Transverse colon (tissue), 4 donors: ENCODE measurements at regions not wholly inside any gene's neighbourhood (a gene's known extent, or its start where the extent isn't known, plus 50 kb on each side); places are given as distances from the start of the nearest gene placed in this dataset.

Experiments
- DNase-seq: peaks from one replicate; pipeline ENCODE4 v3.0.0-alpha.2; 2019
- H3K27ac ChIP-seq, 4 donors: fragments of 200-600 bp; sonication (generic); 2 replicates each; pipeline ENCODE4 v1.5.1; 2016 to 2018; ENCODE audit warnings: inconsistent platforms in 4 of 4
- H3K27me3 ChIP-seq: fragments of 200-600 bp; sonication (generic); 2 replicates; pipeline ENCODE4 v1.5.1; 2017; ENCODE audit warnings: inconsistent platforms
- H3K36me3 ChIP-seq, 4 donors: fragments of 200-600 bp; sonication (generic); 2 replicates each; pipeline ENCODE4 v1.5.1; 2017 to 2019; ENCODE audit warnings: inconsistent platforms in 4 of 4
- H3K4me1 ChIP-seq, 4 donors: fragments of 200-600 bp; sonication (generic); 2 replicates each; pipeline ENCODE4 v1.5.1; 2017 to 2020; ENCODE audit warnings: inconsistent platforms in 4 of 4
- H3K4me3 ChIP-seq, 4 donors: fragments of 200-600 bp; sonication (generic); 1 replicate in 1 of 4; 2 replicates in 3 of 4; pipeline versions ENCODE4 v1.5.1 to v1.6.1; 2017 to 2019; ENCODE audit warnings: inconsistent platforms in 4 of 4
- H3K9me3 ChIP-seq, 2 donors: fragments of 200-600 bp; sonication (generic); 2 replicates each; pipeline ENCODE4 v1.5.1; 2017 to 2019; ENCODE audit warnings: inconsistent platforms in 2 of 2
- CTCF ChIP-seq, 5 experiments: fragments of 200-600 bp in 3 of 5; fragments of 450-650 bp in 2 of 5; sonication (generic) in 3 of 5; IDR thresholded peaks; 1 replicate in 2 of 5; 2 replicates in 3 of 5; pipeline ENCODE4 v1.5.1; 2016 to 2017; ENCODE audit warnings: antibody characterized with exemption in 5 of 5, inconsistent platforms in 3 of 5, mild to moderate bottlenecking in 2 of 5, moderate library complexity in 1 of 5
- EP300 ChIP-seq: sonication (generic); formaldehyde crosslinking; IDR thresholded peaks from one replicate; pipeline ENCODE4 v1.6.1; 2017; ENCODE audit warnings: antibody characterized with exemption, low read depth
- POLR2A ChIP-seq: fragments of 450-650 bp; IDR thresholded peaks from one replicate; pipeline ENCODE4 v1.6.1; 2016; ENCODE audit warnings: antibody characterized with exemption, mild to moderate bottlenecking, moderate library complexity
- POLR2AphosphoS5 ChIP-seq, 3 donors: sonication (generic); formaldehyde crosslinking; IDR thresholded peaks; one replicate each; pipeline ENCODE4 v1.6.1; 2016; ENCODE audit warnings: antibody characterized with exemption in 3 of 3
- WGBS, 2 donors: methylation state at CpG; one replicate each; pipeline ENCODE4 v1.1.5; 2018; ENCODE audit warnings: low coverage in 1 of 2; 5-methylcytosine and 5-hydroxymethylcytosine counted together
- in situ Hi-C, 4 donors: fragments of 200-750 bp; cut with MboI; loops; one replicate each; pipeline versions ENCODE4 v1.15.0 to v1.15.1; 2017; ENCODE audit warnings: low sequenced_read_pairs in 3 of 4, low pct_ligation_motif_present in 1 of 4, low pct_unique_long_range_greater_than_20kb in 1 of 4
- intact Hi-C: fragments of 100-400 bp; cut with DNase I; formaldehyde crosslinking; loops from one replicate; pipeline ENCODE4 v1.15.1; 2023; ENCODE audit warnings: low total_unique reads

- intact Hi-C loops, result no loop called here
- Histone ChIP-seq H3K27me3 (no peaks in the 10 kb centered on the region), H3K4me1 (no peaks in the 10 kb centered on the region), H3K36me3 (no peaks in the 10 kb centered on the region), H3K27ac (no peak overlapping the region), H3K4me3 (no peak overlapping the region), H3K9me3 (no peaks in the 10 kb centered on the region)
- 35 to 59% methylated on average over 3 to 5 of the region's 5 CpGs for WGBS, 2 donors
- TF ChIP-seq CTCF (IDR thresholded peaks at IDR 0.05), result no peak
- TF ChIP-seq EP300, result no peak
- no peak for TF ChIP-seq POLR2AphosphoS5 (IDR thresholded peaks at IDR 0.05)
- TF ChIP-seq POLR2A, result no peak
- no peak for DNase-seq
- in situ Hi-C loops, result no loop called here
Measured at GRCh38 chr16:8179615-8180014, 410.7 kb downstream of the TMEM114 start.

GRCh38 chr16:8178271-8178670 lies 412.0 kb downstream of the TMEM114 start:
- H3K4me3 ChIP-seq, result no peak overlapping the region
- H3K9me3 ChIP-seq, result no peaks in the 10 kb centered on the region
- H3K36me3 ChIP-seq, result no peaks in the 10 kb centered on the region
- no peaks in the 10 kb centered on the region for H3K4me1 ChIP-seq
- no peak for TF ChIP-seq POLR2A
- no peak for TF ChIP-seq POLR2AphosphoS5 (IDR thresholded peaks at IDR 0.05)
- no peak for TF ChIP-seq CTCF (IDR thresholded peaks at IDR 0.05)
- TF ChIP-seq EP300, result no peak
- intact Hi-C loops (no loop called here), in situ Hi-C loops (no loop called here)
- DNase-seq, result no peak
- 82 to 100% methylated on average over 2 to 8 of the region's 8 CpGs for WGBS, 2 donors
- H3K27me3 ChIP-seq, result no peaks in the 10 kb centered on the region
- H3K27ac ChIP-seq, result no peak overlapping the region

GRCh38 chr16:8175411-8175810 lies 414.9 kb downstream of the TMEM114 start:
- Histone ChIP-seq H3K4me3 (no peak overlapping the region), H3K27ac (no peak overlapping the region), H3K27me3 (no peaks in the 10 kb centered on the region), H3K36me3 (no peaks in the 10 kb centered on the region), H3K4me1 (no peaks in the 10 kb centered on the region), H3K9me3 (no peaks in the 10 kb centered on the region)
- in situ Hi-C loops, result no loop called here
- intact Hi-C loops, result no loop called here
- no peak for DNase-seq
- 46 to 56% methylated on average over 3 of the region's 3 CpGs for WGBS, 2 donors
- TF ChIP-seq POLR2A (no peak), POLR2AphosphoS5 (IDR thresholded peaks at IDR 0.05) (no peak), EP300 (no peak), CTCF (IDR thresholded peaks at IDR 0.05) (no peak)

GRCh38 chr16:8173111-8173644 lies 417.1 kb downstream of the TMEM114 start:
- Histone ChIP-seq H3K4me1 (no peaks in the 10 kb centered on the region), H3K9me3 (no peaks in the 10 kb centered on the region), H3K27ac (no peak overlapping the region), H3K36me3 (no peaks in the 10 kb centered on the region), H3K4me3 (no peak overlapping the region), H3K27me3 (no peaks in the 10 kb centered on the region)
- DNase-seq, result peak; percentile 68
- no peak for TF ChIP-seq POLR2A
- TF ChIP-seq CTCF (IDR thresholded peaks at IDR 0.05), result peak; percentile 70 to 82 (median 80)
- no peak for TF ChIP-seq POLR2AphosphoS5 (IDR thresholded peaks at IDR 0.05)
- in situ Hi-C loops, result loop anchor here in 2 of 4 donors (25.0 kb wide), 2 partner anchors 786 to 1486 kb away; no protein-coding TSS in a partner anchor
- WGBS, 2 donors, result 25 to 32% methylated on average over 11 to 16 of the region's 16 CpGs
- intact Hi-C loops, result no loop called here
